Smooth muscle cell (in vitro differentiated cells): ENCODE measurements at regions not wholly inside any gene's neighbourhood (a gene's known extent, or its start where the extent isn't known, plus 50 kb on each side); places are given as distances from the start of the nearest gene placed in this dataset.

ENCODE experiments used
- DNase-seq: peaks from one replicate; lab custom pipeline; 2025; ENCODE audit not compliant: unreplicated experiment; lab: John Stamatoyannopoulos, UW
- H2AFZ ChIP-seq: fragments of 200-600 bp; sonication (generic); 2 replicates; pipeline ENCODE4 v1.6.0; 2016; ENCODE audit warnings: antibody characterized with exemption, low read depth, mild to moderate bottlenecking
- H3F3A ChIP-seq: fragments of 200-600 bp; sonication (generic); 2 replicates; pipeline ENCODE4 v1.6.0; 2017; ENCODE audit warnings: antibody characterized with exemption, low read depth
- H3K27ac ChIP-seq: fragments of 200-600 bp; sonication (generic); 2 replicates; pipeline ENCODE4 v1.5.1; 2016; ENCODE audit warnings: low read depth, mild to moderate bottlenecking
- H3K27me3 ChIP-seq: fragments of 200-600 bp; sonication (generic); 2 replicates; pipeline ENCODE4 v1.6.1; 2016; ENCODE audit warnings: low read depth, mild to moderate bottlenecking
- H3K36me3 ChIP-seq: fragments of 200-600 bp; sonication (generic); 2 replicates; pipeline ENCODE4 v1.5.1; 2016; ENCODE audit warnings: low read depth
- H3K4me1 ChIP-seq: fragments of 200-600 bp; sonication (generic); 2 replicates; pipeline ENCODE4 v1.5.1; 2016; ENCODE audit warnings: low read depth
- H3K4me2 ChIP-seq: fragments of 200-600 bp; sonication (generic); 2 replicates; pipeline ENCODE4 v1.6.0; 2016; ENCODE audit warnings: mild to moderate bottlenecking
- H3K4me3 ChIP-seq: fragments of 200-600 bp; sonication (generic); 2 replicates; pipeline ENCODE4 v1.5.1; 2016; ENCODE audit warnings: mild to moderate bottlenecking
- H3K79me2 ChIP-seq: fragments of 200-600 bp; sonication (generic); 2 replicates; pipeline ENCODE4 v1.6.0; 2016; ENCODE audit warnings: low read depth, mild to moderate bottlenecking
- H3K9ac ChIP-seq: fragments of 200-600 bp; sonication (generic); 2 replicates; pipeline ENCODE4 v1.6.0; 2016; ENCODE audit warnings: low read depth
- H3K9me3 ChIP-seq: fragments of 200-600 bp; sonication (generic); replicated peaks from 2 replicates; pipeline ENCODE4 v1.5.1; 2016; ENCODE audit warnings: low read depth
- H4K20me1 ChIP-seq: fragments of 200-600 bp; sonication (generic); 2 replicates; pipeline ENCODE4 v1.6.0; 2016; ENCODE audit warnings: low read depth
- WGBS: methylation state at CpG from one replicate; pipeline ENCODE4 v1.1.7; 2016; ENCODE audit warnings: low lambda C conversion rate; 5-methylcytosine and 5-hydroxymethylcytosine counted together
- TF ChIP-seq, protein P1 (sequence below): fragments of 200-600 bp; sonication (generic); IDR thresholded peaks from 2 replicates; pipeline ENCODE4 v1.5.1; 2017; ENCODE audit warnings: borderline replicate concordance, mild to moderate bottlenecking, antibody characterized with exemption; ENCODE audit not compliant: insufficient read depth, poor library complexity, severe bottlenecking

DNA sequence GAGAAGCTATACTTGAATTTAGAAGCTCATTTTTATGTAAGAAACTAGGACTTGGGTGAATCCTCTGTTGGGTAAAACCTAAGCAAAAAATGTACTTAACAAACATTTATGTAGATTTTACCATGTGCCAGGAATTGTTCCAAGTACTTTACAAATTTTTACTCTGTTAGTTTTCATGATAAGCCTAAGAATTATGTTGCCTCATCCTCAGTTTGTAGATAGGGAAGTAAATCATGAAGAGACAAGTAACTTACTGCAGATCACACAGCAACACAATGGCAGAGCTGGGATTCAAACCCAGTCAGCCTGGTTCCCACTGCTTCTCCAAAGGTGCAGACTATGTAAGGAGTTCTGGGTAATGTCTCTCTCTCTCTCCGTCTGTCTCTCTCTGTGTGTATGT, 169.9 kb downstream of the DIPK2A start:
- Histone ChIP-seq H3K9ac (no peak overlapping the region), H3K4me1 (peaks cover 10% of the 10 kb centered on the region), H3K27me3 (no peaks in the 10 kb centered on the region), H3K27ac (peak overlapping the region; percentile 89), H2AFZ (peak overlapping the region; percentile 26), H3F3A (peaks cover 7% of the 10 kb centered on the region), H4K20me1 (no peaks in the 10 kb centered on the region), H3K9me3 (no peaks in the 10 kb centered on the region), H3K79me2 (no peaks in the 10 kb centered on the region), H3K36me3 (no peaks in the 10 kb centered on the region), H3K4me3 (no peak overlapping the region), H3K4me2 (peak overlapping the region; percentile 74)
- no peak for DNase-seq
- WGBS, result 86% methylated on average over 1 of the region's 1 CpG
- TF ChIP-seq, protein P1, sequence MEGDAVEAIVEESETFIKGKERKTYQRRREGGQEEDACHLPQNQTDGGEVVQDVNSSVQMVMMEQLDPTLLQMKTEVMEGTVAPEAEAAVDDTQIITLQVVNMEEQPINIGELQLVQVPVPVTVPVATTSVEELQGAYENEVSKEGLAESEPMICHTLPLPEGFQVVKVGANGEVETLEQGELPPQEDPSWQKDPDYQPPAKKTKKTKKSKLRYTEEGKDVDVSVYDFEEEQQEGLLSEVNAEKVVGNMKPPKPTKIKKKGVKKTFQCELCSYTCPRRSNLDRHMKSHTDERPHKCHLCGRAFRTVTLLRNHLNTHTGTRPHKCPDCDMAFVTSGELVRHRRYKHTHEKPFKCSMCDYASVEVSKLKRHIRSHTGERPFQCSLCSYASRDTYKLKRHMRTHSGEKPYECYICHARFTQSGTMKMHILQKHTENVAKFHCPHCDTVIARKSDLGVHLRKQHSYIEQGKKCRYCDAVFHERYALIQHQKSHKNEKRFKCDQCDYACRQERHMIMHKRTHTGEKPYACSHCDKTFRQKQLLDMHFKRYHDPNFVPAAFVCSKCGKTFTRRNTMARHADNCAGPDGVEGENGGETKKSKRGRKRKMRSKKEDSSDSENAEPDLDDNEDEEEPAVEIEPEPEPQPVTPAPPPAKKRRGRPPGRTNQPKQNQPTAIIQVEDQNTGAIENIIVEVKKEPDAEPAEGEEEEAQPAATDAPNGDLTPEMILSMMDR, result no peak

DNA sequence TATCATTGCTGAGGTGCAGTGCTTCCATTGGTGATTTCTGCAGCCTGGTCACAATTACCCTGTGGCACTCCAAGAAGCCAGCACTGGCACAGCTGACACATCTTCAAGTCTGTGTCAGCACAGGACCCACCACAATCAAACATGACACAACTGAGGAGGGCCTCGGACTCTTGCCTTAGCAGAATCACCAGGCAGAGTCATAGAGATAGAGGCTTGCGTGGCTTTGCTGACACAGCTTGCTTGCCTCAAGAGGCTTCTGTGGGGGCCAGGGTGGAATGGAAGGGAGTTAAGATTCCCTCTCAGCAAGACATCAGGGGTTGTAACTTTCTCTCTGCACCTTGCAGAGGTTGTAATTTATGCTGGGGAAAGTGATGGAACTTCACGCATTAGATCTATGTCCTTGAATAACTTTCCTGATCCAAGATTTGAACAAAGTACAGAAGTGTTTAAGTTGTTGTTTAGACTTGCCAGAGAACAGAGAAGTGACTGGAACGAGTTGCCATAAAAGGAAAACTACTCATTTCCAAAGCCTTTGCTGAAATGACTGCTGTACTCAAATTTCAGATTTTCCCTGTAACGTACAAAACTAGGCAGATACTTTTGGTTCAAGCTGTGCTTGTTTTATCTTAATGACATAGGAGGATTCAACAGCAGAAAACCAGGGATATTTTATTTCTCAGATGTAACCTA, 170.7 kb downstream of the DIPK2A start:
- WGBS, result 14% methylated on average over 5 of the region's 5 CpGs
- H3K4me1 ChIP-seq, result peaks cover 10% of the 10 kb centered on the region
- H3K9me3 ChIP-seq, result no peaks in the 10 kb centered on the region
- peak overlapping the region; percentile 31 for H2AFZ ChIP-seq
- no peaks in the 10 kb centered on the region for H3K36me3 ChIP-seq
- H3K4me3 ChIP-seq, result peak overlapping the region; percentile 21
- no peaks in the 10 kb centered on the region for H3K27me3 ChIP-seq
- peak; percentile 13 for DNase-seq
- H4K20me1 ChIP-seq, result no peaks in the 10 kb centered on the region
- H3F3A ChIP-seq, result peaks cover 7% of the 10 kb centered on the region
- no peaks in the 10 kb centered on the region for H3K79me2 ChIP-seq
- H3K9ac ChIP-seq, result peak overlapping the region; percentile 55
- TF ChIP-seq, protein P1, result no peak
- peak overlapping the region; percentile 74 for H3K4me2 ChIP-seq
- H3K27ac ChIP-seq, result peak overlapping the region; percentile 89

GRCh38 chr3:144148356-144148755, 176.7 kb downstream of the DIPK2A start:
- Histone ChIP-seq H3K4me1 (no peaks in the 10 kb centered on the region), H3K9me3 (no peaks in the 10 kb centered on the region), H3K4me2 (no peak overlapping the region), H3K27me3 (no peaks in the 10 kb centered on the region), H3K9ac (no peak overlapping the region), H2AFZ (no peak overlapping the region), H3K4me3 (no peak overlapping the region), H3F3A (no peaks in the 10 kb centered on the region), H4K20me1 (no peaks in the 10 kb centered on the region), H3K36me3 (no peaks in the 10 kb centered on the region), H3K27ac (no peak overlapping the region), H3K79me2 (no peaks in the 10 kb centered on the region)
- TF ChIP-seq, protein P1, result no peak
- WGBS, result 97% methylated on average over 2 of the region's 2 CpGs
- no peak for DNase-seq

GRCh38 chr3:144151983-144152382, 180.4 kb downstream of the DIPK2A start:
- TF ChIP-seq, protein P1, result no peak
- Histone ChIP-seq H3K36me3 (no peaks in the 10 kb centered on the region), H3K4me3 (no peak overlapping the region), H3K4me2 (no peak overlapping the region), H3K27ac (no peak overlapping the region), H3K9ac (no peak overlapping the region), H3K4me1 (no peaks in the 10 kb centered on the region), H2AFZ (no peak overlapping the region), H3K27me3 (no peaks in the 10 kb centered on the region), H3K9me3 (no peaks in the 10 kb centered on the region), H3K79me2 (no peaks in the 10 kb centered on the region), H3F3A (no peaks in the 10 kb centered on the region), H4K20me1 (no peaks in the 10 kb centered on the region)
- DNase-seq, result no peak
- WGBS, result 96% methylated on average over 3 of the region's 3 CpGs
